GM06990 (cell line): ENCODE measurements at regions not wholly inside any gene's neighbourhood (a gene's known extent, or its start where the extent isn't known, plus 50 kb on each side); places are given as distances from the start of the nearest gene placed in this dataset.

Experiments
- DNase-seq: peaks from one replicate; pipeline ENCODE4 v3.0.0-alpha.2; 2011; ENCODE audit not compliant: insufficient read length; ENCODE audit errors: extremely low read depth
- H3K27me3 ChIP-seq: replicated peaks from 2 replicates; pipeline ENCODE4 v1.6.0; 2011; ENCODE audit warnings: low read length; ENCODE audit not compliant: control insufficient read depth, insufficient read depth
- H3K36me3 ChIP-seq: 2 replicates; pipeline ENCODE4 v1.5.1; 2011; ENCODE audit warnings: low read length; ENCODE audit not compliant: control insufficient read depth, insufficient read depth
- H3K4me3 ChIP-seq: replicated peaks from 2 replicates; pipeline ENCODE4 v1.5.1; 2011; ENCODE audit warnings: low read depth, mild to moderate bottlenecking, control low read depth, low read length
- CTCF ChIP-seq: IDR thresholded peaks from 2 replicates; pipeline ENCODE4 v1.5.1; 2011; ENCODE audit warnings: low read length, control low read depth, mild to moderate bottlenecking, inconsistent platforms; ENCODE audit not compliant: insufficient read depth, poor library complexity, severe bottlenecking

- no peak overlapping the region for H3K4me3 ChIP-seq
- no peak for TF ChIP-seq CTCF
- no peak for DNase-seq
- H3K27me3 ChIP-seq: no peaks in the 10 kb centered on the region
- no peaks in the 10 kb centered on the region for H3K36me3 ChIP-seq
Measured at GRCh38 chrX:42079968-42080367, 156.6 kb upstream of the CASK start.

- Histone ChIP-seq H3K27me3 (no peaks in the 10 kb centered on the region), H3K4me3 (no peak overlapping the region), H3K36me3 (no peaks in the 10 kb centered on the region)
- TF ChIP-seq CTCF: no peak
- DNase-seq: no peak
Measured at GRCh38 chrX:42077675-42078074, 154.3 kb upstream of the CASK start.

GRCh38 chrX:42075032-42075431 lies 151.7 kb upstream of the CASK start:
- no peaks in the 10 kb centered on the region; the same call in 1 of the 2 replicates for H3K27me3 ChIP-seq
- no peak for TF ChIP-seq CTCF
- H3K4me3 ChIP-seq: no peak overlapping the region
- no peak for DNase-seq
- no peaks in the 10 kb centered on the region for H3K36me3 ChIP-seq

GRCh38 chrX:42073448-42073847 lies 150.1 kb upstream of the CASK start:
- no peaks in the 10 kb centered on the region; the same call in 1 of the 2 replicates for H3K27me3 ChIP-seq
- DNase-seq: no peak
- no peaks in the 10 kb centered on the region for H3K36me3 ChIP-seq
- TF ChIP-seq CTCF: no peak
- no peak overlapping the region for H3K4me3 ChIP-seq

- Histone ChIP-seq H3K4me3 (no peak overlapping the region), H3K36me3 (no peaks in the 10 kb centered on the region), H3K27me3 (no peaks in the 10 kb centered on the region; the same call in 1 of the 2 replicates)
- no peak for DNase-seq
- no peak for TF ChIP-seq CTCF
Measured at GRCh38 chrX:42070866-42071265, 147.5 kb upstream of the CASK start.

GRCh38 chrX:42054256-42054655 lies 130.9 kb upstream of the CASK start:
- no peak for DNase-seq
- H3K27me3 ChIP-seq: no peaks in the 10 kb centered on the region
- no peaks in the 10 kb centered on the region for H3K36me3 ChIP-seq
- no peak for TF ChIP-seq CTCF
- no peak overlapping the region for H3K4me3 ChIP-seq
